NCI-H345 (cell line): ENCODE measurements at regions not wholly inside any gene's neighbourhood (a gene's known extent, or its start where the extent isn't known, plus 50 kb on each side); places are given as distances from the start of the nearest gene placed in this dataset.

ENCODE experiments used
- DNase-seq: peaks from one replicate; lab custom pipeline; 2025; lab: John Stamatoyannopoulos, UW

DNA sequence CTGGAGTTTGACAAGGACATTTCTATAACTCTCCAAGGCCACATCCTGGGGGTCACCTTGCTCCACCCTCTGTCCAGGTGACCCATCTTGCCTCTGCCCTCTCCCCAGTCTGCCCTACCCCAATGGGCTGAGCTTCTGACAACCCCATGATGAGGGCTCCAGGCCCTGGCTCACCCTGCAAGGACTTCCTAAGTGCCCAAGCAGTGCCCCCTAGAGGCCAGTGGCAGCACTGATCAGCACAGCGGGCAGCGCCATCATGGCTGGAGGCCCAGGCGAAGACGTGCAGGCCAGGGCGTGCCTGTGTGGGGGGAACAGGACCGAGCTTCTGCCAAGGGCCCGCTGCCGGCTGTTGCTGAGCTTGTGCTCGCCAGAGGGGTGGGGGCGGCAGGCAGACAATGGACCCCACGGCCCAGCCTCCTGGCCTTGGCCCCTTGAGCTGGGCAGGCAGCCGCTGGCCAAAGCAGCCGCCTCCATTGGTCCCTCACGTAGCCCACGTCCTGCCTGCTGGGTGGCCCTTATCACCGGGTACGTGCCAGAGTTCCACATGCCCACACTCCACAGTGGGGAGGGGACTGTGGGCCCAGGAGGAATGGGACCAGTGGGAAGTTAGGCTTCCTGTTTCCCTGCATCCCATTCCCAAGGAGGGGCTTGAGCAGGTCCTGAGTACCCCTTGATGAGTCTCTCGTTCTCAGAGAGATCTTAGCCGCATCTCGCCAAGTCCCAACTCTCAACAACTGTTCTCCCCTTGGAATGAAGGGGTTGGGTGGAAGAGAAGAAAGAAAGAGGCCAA is 64.3 kb downstream of the MRPL14 start:
- no peak for DNase-seq

DNA sequence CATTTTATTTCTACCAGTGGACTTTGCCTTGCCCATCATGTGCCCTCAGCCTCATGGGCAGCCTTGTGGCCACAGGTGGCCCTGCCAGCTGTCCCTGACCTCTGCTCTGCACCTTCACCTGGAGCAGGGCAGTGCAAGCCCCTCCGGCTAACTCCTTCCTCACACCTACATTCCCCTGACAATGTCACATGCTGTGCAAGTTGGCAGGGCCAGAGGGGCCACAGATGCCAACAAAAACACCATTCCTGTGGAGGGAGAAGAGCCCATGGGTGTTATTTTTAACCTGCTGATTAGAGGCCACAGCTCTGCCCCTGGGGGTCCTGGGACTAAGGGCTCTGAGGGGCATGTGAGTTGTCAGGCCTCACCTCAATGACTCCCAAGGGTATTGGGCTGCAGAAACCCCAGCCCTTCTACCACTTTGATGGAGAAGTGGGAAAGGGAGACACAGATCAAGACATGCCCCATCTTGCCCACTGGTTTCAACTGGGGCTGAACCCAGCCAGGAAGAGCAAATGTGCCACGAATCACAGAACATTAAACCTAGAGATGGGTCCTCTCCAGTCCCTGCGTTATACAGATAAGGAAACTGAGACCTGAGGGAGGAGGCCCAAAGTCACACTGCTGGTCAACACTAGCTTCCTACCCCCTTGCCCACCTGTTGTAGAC is 65.0 kb downstream of the MRPL14 start:
- no peak for DNase-seq

DNA sequence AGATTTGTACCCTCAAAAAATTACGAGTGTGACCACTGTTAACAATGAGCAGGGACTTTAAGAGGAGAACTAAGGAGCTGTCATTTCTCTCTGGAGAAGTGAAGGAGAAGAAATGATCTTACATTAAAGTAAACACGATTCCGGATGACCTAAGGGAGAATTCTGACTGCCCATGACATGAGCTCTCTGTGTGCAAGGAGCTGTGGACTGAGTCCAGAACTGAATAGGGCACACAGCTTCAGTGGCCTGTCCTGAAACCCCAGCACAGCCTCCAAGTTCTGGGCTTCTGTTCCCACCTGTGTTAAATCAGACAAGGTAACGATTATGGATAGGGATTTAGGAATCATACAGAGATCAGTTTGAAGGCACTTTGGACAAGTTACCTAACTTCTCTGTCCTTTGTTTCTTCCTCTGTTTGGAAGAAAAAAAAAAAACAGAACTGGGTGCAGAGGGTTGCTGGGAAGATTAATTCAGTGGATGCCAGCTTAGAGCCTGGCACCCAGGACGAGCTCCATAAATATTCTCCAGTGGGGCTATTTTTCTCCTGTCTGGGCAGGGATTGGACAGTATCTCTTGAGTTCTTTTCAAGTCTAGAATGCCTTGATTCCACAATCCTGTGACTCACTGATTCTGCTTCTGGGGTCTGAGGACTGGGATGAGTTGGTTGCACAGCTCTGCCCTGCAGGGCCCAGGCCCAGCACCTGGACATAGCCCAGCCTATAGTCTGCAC is 65.7 kb downstream of the MRPL14 start:
- no peak for DNase-seq

DNA sequence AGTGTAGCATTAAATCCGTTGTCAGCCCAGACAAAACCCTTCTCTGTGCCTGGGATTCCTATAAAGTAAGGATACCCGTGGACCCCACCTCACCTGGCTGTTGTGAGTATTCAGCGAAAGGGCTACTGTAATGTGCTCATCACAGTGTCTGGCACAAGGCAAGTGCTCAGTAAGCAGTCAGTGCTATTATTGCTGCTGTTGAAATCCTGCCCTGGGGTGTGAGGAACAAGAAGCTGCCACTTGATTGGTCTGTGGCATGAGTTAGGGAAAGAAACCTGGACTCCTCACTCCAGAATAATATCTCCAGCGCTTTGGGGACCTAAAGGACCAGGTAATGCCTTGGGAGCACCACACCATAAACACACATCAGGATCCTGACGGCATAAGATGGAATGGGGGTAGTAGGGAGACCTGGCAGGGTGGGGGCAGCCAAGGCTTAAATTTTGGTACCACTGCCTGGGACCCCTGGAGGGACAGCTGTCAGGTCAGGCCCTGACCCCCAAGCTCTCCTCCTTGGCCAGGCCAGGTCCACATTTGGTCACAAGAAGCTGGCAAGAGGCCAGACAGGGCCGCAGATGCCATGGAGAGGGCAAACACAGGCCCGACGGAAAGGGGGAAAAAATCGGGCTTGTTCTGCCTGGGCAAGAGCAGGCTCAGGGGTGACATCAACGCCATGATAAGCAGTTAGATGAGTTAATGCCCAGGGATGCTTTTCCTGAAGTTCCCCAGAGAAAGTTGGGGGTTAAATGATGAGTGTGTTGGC is 66.5 kb downstream of the MRPL14 start:
- no peak for DNase-seq

DNA sequence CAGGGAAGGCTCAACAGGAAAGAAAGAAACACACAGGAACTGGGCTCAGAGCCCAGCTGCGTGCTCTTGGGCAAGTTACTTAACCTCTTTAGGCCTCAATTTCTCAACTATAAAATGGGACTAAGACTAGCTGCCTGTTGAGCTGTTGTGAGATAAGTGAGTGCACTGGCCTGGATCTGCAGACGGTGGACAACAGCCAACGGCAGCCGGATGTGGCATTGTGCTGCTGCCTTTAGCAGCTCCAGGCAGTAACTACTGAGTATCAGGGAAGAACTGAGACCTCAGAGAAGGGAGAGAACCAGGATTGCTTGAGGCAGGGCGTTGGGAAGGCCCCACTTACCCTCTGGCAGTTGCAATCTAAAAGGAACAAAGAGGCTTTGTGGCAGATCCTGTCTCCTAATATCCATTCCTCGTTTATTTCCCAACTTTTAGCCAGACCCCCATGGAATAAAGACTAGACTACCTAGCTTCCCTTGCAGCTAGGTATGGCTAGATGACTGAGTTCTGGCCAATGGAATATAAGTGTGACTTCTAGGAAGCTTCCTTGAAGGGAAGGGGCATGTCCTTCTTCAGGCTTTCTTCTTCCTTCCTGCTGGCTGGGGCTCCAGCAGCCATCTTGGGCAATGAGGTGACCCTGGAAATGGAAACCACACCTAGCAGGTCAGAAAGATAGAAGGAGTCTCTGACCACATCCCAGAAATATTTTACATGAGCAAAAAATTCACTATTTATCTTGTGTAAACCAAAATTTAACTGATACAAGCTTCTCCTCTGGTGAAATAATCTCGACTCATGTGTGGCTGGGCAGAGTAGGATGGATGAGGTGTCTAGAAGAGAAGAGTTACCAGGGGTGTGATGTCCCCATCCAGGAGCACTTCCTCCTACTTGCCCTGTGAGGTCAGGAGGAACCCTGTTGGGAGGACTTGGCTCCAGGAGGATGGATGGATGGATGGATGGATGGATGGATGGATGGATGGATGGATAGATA is 67.6 kb downstream of the MRPL14 start:
- DNase-seq: no peak

DNA sequence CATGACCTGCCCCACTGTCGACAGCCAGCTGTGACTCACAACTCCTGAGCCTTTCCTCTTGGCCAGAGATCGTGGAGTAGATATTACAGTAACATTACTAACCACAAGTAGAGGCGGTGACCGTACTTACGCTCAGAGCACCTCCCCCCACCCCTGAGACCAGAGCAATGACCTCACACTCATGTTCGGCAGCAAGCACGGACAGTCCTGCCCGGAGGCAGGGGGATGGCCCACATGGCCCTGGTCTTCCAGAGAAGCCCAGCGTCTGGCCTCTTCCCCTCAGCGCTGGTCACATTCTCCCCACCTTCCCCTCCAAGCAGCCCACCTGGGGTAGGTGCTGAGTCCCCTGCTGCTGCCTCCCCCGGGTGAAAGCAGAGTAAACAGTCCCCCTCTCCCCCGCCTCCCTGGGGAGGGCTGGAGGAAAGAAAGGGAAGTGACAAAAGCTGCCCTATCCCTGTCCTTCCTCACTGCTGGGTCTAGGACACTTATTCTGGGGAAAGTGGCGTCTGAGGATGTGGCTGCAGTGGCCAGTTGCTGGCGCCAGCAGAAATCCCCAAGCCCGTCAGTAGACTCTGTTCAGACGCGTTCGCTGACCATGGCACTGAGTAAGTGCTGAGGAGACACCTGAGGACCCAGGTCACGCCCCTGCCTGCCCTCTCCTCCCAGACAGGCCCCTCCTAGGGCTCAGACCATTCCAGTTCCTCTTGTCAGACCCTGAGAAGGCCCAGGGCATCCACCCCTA is 68.5 kb downstream of the MRPL14 start:
- no peak for DNase-seq

DNA sequence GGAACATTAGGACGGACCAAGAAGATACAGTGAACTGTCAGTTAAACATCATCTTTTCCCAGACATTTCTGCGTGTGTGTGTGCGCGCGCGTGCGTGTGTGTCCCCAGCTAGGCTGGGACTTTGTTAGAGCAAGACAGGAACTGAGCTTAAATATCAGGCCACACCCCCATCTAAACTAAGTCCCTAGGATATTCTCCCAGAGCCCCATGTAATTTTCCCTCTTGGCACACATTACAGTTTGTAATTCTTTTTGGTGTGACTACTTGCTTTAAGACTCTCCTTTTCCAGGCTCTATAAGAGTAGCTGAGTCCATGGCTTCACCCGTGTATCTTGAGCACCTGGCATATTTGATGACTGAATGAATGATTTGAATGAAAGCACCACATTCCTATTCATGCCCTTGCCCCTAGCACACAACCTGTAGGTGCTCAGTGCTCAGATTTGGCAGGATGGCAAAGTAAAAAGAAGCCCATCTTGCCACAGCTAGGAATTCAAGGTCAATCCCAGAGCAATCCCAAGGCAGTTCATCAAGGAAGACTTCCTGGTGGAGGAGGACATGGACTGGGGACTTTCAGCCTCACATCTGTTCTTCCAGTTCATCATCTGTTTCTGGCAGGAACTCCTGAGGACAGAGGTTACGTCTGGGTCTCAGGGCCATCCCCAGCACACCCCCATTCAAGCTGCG is 69.2 kb downstream of the MRPL14 start:
- no peak for DNase-seq

DNA sequence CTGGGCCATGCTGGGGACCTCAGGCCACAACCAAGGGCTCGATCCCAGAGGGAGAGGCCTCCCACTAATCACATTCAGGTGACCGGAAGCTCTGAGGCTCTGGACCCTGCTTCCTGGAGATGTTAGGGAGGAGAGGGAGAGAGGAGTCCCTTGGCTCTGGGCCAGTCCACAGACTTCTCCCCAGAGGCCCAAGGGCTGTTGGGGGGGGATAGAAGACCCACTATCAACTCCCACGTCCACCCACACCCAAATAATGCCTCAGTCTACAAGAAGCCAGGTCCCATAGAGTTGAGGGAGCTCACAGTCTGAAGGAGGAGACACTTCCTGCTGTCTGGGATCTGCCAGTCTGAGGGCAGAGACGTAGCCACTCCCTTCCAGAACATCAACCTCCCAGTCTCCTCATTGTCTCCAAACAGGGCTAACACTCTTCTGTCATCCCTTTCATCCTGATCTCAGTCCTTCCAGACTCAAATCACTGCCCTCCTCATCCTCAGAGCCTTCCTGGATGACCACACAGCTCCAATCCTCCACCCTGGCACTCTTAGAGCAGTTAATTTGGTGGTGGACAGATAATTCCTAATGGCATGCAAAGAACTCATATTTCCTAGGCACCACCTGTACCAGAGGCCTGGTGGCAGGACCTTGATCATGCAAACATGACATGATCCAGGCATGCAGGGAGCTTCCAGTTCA is 69.9 kb downstream of the MRPL14 start:
- no peak for DNase-seq

DNA sequence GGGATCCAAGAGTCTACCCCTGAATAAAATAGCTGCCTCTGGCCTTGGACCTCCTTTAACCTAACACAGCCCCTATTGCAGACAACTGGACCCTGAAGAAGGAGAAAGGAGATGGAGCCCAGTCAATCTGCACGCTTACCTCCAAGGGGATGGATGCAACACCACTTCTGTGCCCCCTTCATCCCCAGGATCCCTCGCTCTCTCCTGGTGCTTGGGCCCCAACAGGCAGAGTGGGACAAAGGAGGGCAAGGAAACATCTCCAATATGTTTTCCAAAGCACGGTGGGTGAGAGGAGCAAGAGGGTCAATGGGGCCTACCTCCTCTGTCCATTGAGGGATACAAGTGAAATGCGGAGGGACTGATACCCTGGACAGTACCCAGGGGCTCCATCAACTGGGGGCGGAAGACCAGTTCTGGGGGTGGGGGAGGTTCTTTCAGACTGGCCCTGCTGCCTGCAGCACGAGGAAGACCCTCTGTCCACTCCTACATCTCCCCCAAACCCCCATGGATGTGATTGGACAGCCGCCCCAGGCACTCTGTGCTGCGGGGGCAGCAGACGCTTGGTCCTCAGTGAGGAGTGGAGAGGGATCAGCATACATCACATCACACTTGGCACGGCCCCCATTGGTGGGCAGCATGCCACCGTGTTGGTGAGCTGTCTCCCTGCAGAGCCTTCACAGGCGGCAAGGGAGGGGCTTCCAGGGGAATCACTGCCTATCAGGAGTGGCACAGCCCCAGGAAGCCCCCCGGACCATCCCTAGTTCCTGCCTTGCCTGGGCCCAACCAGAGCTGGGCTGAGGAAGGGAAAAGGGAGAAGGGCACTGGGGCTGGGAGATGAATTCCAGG is 70.6 kb downstream of the MRPL14 start:
- no peak for DNase-seq

DNA sequence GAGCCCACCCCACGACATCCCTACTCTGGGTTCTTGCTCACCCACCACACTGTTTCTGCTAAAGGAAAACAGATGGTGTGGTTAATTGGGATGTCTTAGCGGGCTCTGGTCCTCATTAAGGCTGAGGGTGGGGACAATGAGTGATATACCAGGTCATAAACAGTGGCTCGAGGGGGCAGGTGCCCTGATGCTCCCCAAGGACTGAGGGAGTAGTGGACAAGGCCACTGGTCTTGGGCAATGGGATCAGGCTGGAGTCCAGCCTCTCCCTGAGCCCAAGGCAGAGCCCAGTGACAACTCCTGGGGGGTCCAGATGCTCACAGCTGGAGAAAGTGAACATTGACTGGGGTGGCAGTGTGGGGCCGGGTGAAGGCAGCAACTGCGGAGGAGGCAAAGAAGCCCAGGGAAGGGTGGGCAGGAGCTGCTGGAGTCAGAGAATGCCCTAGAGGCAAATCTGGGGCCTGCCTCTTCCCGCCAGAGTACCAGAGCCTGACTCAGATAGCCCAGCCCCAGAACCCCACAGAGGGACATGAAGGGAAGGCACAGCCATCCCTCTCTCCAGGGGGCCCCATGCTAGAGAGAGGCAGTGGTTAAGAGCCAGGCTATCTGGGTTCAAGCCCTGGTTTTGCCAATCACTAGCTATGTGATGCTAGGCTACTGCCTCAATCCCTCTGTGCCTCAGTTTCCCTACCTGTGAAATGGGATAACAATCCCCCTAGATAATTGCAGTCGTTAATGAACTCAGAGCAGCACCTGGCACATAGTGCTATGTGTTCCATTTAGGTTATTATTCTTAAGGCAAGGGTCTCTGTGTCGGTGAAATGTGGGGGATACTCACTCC is 72.3 kb downstream of the MRPL14 start:
- no peak for DNase-seq

DNA sequence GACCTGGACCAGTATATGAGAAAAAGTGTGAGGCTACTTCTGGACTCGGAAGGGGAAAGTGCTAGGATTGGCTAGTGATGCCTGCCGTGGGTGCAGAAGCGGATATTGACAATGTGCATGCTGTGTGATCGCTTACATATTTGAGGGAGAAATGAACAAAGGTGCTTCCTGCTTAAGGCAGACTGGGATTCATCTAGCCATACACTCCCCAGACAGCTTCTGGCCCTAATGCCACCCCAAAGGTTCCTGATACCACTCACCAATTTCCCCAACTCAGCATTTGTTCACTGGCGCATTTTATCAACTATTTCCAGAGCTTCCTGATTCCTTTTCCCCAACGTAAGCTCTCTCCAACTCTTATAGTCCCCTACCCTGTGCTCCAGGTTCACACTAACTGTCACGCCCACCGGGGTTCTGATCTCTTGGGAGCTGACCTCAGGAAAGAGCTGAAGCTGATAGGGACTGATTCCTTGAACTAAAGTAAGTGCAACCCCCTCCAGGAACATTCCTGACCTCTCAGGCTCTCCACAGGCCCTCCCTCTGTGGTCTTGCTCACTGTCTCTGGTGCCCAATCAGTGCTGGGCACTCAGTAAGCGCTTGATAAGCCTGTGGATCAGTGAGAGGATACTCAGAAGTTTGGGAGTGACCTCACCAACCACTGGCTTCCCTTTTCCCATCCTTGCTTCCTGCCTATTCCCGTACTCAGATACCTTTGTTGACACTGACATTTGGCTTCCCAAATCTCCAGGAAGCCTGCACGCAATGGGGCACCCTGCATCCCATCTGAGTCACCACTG is 73.3 kb downstream of the MRPL14 start:
- no peak for DNase-seq

DNA sequence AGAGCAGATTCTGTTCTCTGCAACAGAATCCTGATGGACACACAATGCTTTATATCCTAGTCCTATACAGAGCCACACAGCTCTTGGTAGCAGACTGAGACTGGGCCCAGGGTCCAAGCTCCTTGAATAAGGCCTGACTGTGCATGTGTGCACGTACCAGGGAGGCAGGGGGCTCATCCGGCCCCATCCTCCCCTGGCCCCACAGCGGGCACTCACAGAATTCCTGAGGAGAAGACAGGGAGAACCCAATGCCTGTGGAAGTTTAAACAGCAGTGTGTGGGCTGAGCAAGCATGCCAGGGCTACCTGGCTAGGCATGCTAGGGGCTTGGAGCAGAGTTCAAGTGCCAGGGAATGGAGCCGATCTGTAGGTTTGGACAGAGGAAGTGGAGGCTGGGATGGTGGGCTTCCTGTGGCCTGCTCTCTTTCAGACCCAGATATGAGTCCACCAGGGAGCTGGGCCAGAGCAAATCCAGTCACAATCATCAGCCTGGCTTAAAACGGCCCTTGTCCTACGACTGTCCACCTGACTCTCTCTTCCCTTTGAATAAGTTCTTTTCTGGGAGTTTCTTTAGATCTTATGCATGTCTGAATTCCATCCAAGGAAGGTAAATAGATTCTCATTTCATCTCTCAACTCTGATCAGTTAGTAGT is 74.0 kb downstream of the MRPL14 start:
- DNase-seq: no peak

DNA sequence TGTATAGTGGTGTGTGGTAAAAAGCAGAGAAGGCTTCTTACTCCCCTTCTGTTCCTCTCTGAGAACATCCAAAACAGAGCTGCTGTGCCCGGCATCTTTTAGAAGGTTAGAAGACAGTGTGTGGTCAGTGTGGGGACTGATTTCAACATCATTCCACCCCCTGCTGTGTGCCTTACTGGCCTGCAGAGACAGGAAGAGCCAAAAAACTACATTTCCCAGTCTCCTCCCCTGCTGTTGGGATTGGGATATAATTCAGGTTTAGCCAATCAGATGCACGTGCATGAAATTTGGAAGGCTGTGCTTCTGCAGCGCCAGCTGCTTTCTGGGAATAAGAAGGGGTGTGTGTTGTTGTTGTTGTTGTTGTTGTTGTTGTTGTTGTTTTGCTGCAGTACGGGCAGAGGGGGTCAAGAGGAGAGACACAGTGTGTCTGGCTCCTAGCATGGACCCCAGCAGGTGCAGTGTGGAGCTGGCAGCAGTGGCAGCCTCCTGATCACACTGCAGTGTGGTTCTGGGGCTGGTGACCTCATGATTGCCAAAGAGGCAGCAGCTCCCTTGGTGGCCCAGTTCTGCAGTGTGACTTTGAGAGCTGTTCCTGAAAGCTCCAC is 74.7 kb downstream of the MRPL14 start:
- DNase-seq: no peak

DNA sequence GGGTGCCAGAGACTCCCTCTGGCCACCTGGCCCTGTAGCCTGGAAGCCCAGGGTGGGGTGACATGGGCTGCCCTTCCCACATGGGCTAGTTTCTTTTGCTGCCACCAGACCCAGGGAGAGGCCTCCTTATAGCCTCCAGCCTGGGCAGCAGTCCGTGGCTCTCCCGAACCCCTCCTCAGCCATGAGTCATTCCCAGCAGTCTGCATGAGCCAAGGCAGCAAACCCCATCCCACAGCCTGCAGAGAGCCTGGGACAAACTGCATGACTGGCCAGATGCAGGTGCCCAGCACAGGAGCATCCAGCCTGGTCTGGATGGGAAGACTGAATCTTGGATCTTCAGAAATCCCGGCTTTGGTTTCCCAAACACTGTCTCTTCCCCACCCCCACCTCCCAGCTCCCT is 75.7 kb downstream of the MRPL14 start:
- no peak for DNase-seq

DNA sequence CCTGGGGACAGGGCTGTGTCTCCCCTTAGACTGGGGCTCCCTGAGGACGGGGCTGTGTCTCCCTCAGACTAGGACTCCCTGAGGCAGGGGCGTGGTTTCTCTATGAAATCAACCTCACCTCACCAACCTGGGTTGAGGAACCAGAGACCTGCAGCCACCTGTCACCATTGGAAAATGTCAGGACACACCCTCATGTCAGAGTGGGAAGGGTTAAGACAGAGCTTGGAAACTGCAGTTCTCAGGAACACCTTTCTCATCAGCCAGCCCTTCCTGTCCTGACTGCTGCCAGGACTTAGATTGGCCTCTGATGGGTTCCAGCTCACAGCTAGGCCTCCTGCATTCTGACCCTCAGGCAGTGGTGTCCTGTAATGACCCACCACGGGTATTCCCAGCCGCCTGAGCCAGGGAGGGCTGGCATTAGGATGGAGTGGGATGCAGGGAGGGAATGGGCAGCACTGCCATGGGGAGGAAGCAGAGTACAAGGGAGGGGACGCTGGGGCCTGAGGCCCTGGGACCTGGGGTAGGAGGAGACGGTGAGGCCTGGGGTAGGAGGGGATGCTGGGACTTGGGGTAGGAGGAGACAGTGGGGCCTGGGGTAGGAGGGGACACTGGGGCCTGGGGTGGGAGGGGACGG is 76.3 kb downstream of the MRPL14 start:
- DNase-seq: no peak
